22Rv1 (cell line): ENCODE measurements at regions not wholly inside any gene's neighbourhood (a gene's known extent, or its start where the extent isn't known, plus 50 kb on each side); places are given as distances from the start of the nearest gene placed in this dataset.

Source experiments
- ZFX ChIP-seq: fragments of 450-650 bp; IDR thresholded peaks from 2 replicates; pipeline ENCODE4 v1.6.1; 2017; ENCODE audit warnings: antibody characterized with exemption, borderline replicate concordance
- TF ChIP-seq, protein P1 (sequence below): fragments of 450-650 bp; IDR thresholded peaks from 2 replicates; pipeline ENCODE4 v1.5.1; 2017; ENCODE audit warnings: mild to moderate bottlenecking

DNA sequence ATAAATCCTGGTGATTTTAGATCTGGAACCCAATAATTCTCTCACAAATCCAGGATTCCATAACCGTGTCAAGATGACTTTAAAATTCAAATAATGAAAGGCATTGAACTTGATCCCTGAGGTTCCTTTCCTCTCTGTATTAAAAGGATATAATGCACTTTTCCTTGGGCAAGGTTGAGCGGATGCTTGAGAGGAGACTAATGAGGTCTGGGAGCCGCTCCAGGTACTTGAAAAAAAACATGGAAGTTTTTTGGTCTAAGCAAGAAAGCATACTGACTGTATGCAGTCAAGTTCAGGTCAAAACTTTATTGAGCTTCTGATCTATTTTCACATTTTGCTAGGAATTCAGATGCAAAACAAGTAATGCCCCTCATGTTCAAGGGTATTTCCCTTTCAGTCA is 318.5 kb downstream of the RAD51AP2 start:
- TF ChIP-seq, protein P1, sequence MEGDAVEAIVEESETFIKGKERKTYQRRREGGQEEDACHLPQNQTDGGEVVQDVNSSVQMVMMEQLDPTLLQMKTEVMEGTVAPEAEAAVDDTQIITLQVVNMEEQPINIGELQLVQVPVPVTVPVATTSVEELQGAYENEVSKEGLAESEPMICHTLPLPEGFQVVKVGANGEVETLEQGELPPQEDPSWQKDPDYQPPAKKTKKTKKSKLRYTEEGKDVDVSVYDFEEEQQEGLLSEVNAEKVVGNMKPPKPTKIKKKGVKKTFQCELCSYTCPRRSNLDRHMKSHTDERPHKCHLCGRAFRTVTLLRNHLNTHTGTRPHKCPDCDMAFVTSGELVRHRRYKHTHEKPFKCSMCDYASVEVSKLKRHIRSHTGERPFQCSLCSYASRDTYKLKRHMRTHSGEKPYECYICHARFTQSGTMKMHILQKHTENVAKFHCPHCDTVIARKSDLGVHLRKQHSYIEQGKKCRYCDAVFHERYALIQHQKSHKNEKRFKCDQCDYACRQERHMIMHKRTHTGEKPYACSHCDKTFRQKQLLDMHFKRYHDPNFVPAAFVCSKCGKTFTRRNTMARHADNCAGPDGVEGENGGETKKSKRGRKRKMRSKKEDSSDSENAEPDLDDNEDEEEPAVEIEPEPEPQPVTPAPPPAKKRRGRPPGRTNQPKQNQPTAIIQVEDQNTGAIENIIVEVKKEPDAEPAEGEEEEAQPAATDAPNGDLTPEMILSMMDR = no peak
- TF ChIP-seq ZFX = no peak
